GM04503 (cell line): ENCODE measurements at regions not wholly inside any gene's neighbourhood (a gene's known extent, or its start where the extent isn't known, plus 50 kb on each side); places are given as distances from the start of the nearest gene placed in this dataset.
"Not testable (repeated sequence)": the region's sequence is repeated elsewhere in the genome, so short reads cannot be mapped to it uniquely, and the experiment has no call there.

Experiments
- DNase-seq: peaks from one replicate; pipeline ENCODE4 v3.0.0-alpha.2; 2012; ENCODE audit warnings: low read depth

- no peak for DNase-seq
Measured at GRCh38 chr4:124887739-124888138, 175.2 kb upstream of the ANKRD50 start.

GRCh38 chr4:124884316-124884715 lies 171.8 kb upstream of the ANKRD50 start:
- DNase-seq: no peak

GRCh38 chr4:124883632-124884031 lies 171.1 kb upstream of the ANKRD50 start:
- no peak for DNase-seq

GRCh38 chr4:124879195-124879594 lies 166.7 kb upstream of the ANKRD50 start:
- DNase-seq: no peak

- DNase-seq: no peak
Measured at GRCh38 chr4:124874172-124874450, 161.6 kb upstream of the ANKRD50 start.

- no peak for DNase-seq
Measured at GRCh38 chr4:124873361-124874171, 161.0 kb upstream of the ANKRD50 start.

GRCh38 chr4:124872659-124873058 lies 160.1 kb upstream of the ANKRD50 start:
- no peak for DNase-seq

GRCh38 chr4:124869961-124870495 lies 157.5 kb upstream of the ANKRD50 start:
- DNase-seq: no peak

- DNase-seq: no peak
Measured at GRCh38 chr4:124868495-124868894, 156.0 kb upstream of the ANKRD50 start.

GRCh38 chr4:124867536-124867935 lies 155.0 kb upstream of the ANKRD50 start:
- DNase-seq: no peak

- no peak for DNase-seq
Measured at GRCh38 chr4:124866301-124866700, 153.8 kb upstream of the ANKRD50 start.

- DNase-seq: no peak
Measured at GRCh38 chr4:124863040-124863545, 150.6 kb upstream of the ANKRD50 start.

GRCh38 chr4:124862261-124862660 lies 149.7 kb upstream of the ANKRD50 start:
- no peak for DNase-seq

- no peak for DNase-seq
Measured at GRCh38 chr4:124861761-124862160, 149.2 kb upstream of the ANKRD50 start.

- no peak for DNase-seq
Measured at GRCh38 chr4:124854968-124855367, 142.4 kb upstream of the ANKRD50 start.

- no peak for DNase-seq
Measured at GRCh38 chr4:124851741-124852140, 139.2 kb upstream of the ANKRD50 start.

GRCh38 chr4:124846306-124846705 lies 133.8 kb upstream of the ANKRD50 start:
- no peak for DNase-seq

GRCh38 chr4:124839786-124840390 lies 127.4 kb upstream of the ANKRD50 start:
- no peak for DNase-seq

- no peak for DNase-seq
Measured at GRCh38 chr4:124833831-124834505, 121.4 kb upstream of the ANKRD50 start.

- DNase-seq: no peak
Measured at GRCh38 chr4:124828382-124828781, 115.8 kb upstream of the ANKRD50 start.

- no peak for DNase-seq
Measured at GRCh38 chr4:124817531-124817930, 105.0 kb upstream of the ANKRD50 start.

- DNase-seq: not testable (repeated sequence)
Measured at GRCh38 chr4:124812203-124812602, 99.7 kb upstream of the ANKRD50 start.

GRCh38 chr4:124810827-124811226 lies 98.3 kb upstream of the ANKRD50 start:
- no peak for DNase-seq
